Ascending aorta (tissue), 2 donors: ENCODE measurements at regions not wholly inside any gene's neighbourhood (a gene's known extent, or its start where the extent isn't known, plus 50 kb on each side); places are given as distances from the start of the nearest gene placed in this dataset.

Experiments
- DNase-seq, 2 donors: peaks; one replicate each; pipeline ENCODE4 v3.0.0-alpha.2; 2019; ENCODE audit warnings: low spot score in 2 of 2
- H3K27ac ChIP-seq, 2 donors: fragments of 200-600 bp; sonication (generic); one replicate each; pipeline ENCODE4 v1.5.1; 2016 to 2017; ENCODE audit warnings: mild to moderate bottlenecking in 1 of 2
- H3K27me3 ChIP-seq: fragments of 200-600 bp; sonication (generic); one replicate; pipeline ENCODE4 v1.5.1; 2017
- H3K36me3 ChIP-seq, 2 donors: fragments of 200-600 bp; sonication (generic); one replicate each; pipeline ENCODE4 v1.5.1; 2016
- H3K4me1 ChIP-seq, 2 donors: fragments of 200-600 bp; sonication (generic); one replicate each; pipeline ENCODE4 v1.5.1; 2016 to 2017; ENCODE audit warnings: mild to moderate bottlenecking in 1 of 2
- H3K4me3 ChIP-seq, 2 donors: fragments of 200-600 bp; sonication (generic); one replicate each; pipeline ENCODE4 v1.5.1; 2016 to 2017; ENCODE audit warnings: mild to moderate bottlenecking in 1 of 2
- H3K9me3 ChIP-seq, 2 donors: fragments of 200-600 bp; sonication (generic); one replicate each; pipeline ENCODE4 v1.5.1; 2016
- intact Hi-C: fragments of 100-400 bp; cut with DNase I; formaldehyde crosslinking; loops from one replicate; pipeline ENCODE4 v1.15.1; 2023
- TF ChIP-seq, protein P1 (sequence below), 3 experiments: fragments of 200-600 bp in 2 of 3; fragments of 450-650 bp in 1 of 3; sonication (generic) in 2 of 3; IDR thresholded peaks; one replicate each; pipeline ENCODE4 v1.5.1; 2016 to 2019; ENCODE audit warnings: antibody characterized with exemption in 3 of 3, mild to moderate bottlenecking in 1 of 3, moderate library complexity in 1 of 3

DNA sequence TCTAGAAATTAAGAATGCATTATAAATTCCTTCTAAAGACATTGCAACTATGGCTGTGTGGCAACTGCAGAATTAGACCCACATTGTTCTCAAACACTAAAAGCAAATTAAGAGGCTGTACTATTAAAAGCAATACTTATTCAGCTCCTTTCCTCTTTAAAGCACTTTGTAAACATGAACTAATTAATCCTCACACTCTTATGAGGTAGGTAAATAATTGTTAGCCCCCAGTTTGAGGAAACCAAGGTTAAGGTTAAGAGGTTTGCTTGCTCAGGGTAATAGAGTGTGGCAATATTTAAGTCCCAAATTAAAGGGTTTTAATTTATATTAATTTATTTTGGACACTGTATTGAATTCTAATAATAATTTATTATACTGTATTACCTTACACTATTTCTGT is 553.8 kb downstream of the LRRIQ3 start:
- H3K4me3 ChIP-seq = no peak overlapping the region
- H3K4me1 ChIP-seq = no peaks in the 10 kb centered on the region
- H3K36me3 ChIP-seq = no peaks in the 10 kb centered on the region
- no peaks in the 10 kb centered on the region for H3K9me3 ChIP-seq
- intact Hi-C loops = no loop called here
- no peak overlapping the region for H3K27ac ChIP-seq
- DNase-seq = no peak
- H3K27me3 ChIP-seq = no peaks in the 10 kb centered on the region
- TF ChIP-seq, protein P1, sequence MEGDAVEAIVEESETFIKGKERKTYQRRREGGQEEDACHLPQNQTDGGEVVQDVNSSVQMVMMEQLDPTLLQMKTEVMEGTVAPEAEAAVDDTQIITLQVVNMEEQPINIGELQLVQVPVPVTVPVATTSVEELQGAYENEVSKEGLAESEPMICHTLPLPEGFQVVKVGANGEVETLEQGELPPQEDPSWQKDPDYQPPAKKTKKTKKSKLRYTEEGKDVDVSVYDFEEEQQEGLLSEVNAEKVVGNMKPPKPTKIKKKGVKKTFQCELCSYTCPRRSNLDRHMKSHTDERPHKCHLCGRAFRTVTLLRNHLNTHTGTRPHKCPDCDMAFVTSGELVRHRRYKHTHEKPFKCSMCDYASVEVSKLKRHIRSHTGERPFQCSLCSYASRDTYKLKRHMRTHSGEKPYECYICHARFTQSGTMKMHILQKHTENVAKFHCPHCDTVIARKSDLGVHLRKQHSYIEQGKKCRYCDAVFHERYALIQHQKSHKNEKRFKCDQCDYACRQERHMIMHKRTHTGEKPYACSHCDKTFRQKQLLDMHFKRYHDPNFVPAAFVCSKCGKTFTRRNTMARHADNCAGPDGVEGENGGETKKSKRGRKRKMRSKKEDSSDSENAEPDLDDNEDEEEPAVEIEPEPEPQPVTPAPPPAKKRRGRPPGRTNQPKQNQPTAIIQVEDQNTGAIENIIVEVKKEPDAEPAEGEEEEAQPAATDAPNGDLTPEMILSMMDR (IDR thresholded peaks at IDR 0.05) = no peak

DNA sequence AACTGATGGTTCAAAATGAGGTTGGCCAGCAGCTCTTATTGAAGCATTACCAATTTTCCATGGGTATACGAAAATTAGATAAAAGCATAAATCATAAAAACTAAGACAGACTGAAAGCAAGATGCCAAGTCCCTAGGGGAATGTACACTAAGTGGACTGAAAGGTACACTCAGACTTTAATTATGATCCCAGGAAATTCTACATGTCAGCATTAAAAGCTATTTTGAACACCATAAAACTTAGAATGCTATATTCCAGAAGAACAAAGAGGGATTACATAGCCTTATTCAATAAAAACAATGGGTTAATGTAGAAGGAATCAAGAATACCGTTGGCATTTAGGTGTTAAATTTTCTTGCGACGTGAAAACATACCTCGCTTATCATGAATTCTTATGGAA is 558.5 kb downstream of the LRRIQ3 start:
- intact Hi-C loops = no loop called here
- no peaks in the 10 kb centered on the region for H3K36me3 ChIP-seq
- no peaks in the 10 kb centered on the region for H3K4me1 ChIP-seq
- H3K4me3 ChIP-seq = no peak overlapping the region
- TF ChIP-seq, protein P1 (IDR thresholded peaks at IDR 0.05) = no peak
- no peak overlapping the region for H3K27ac ChIP-seq
- no peaks in the 10 kb centered on the region for H3K27me3 ChIP-seq
- no peak for DNase-seq
- no peaks in the 10 kb centered on the region for H3K9me3 ChIP-seq

DNA sequence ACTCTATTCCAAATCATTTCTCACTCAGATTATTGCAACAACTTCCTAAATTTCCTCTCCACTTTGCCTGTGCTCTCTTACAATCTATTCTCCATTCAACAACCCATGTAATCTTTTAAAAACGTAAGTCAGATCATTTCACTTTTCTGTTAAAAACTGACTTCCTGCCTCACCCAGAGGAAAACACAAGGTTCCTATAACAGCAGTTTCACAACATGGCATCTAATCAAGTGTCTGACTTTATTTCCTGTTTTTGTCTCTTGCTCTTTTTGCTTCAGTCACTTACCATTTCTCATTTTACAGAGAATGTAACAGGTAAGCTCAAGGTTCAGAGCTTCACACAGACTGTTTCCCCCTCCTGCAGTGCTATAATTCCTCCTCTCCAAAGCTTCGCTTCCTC is 560.7 kb downstream of the LRRIQ3 start:
- H3K27ac ChIP-seq = no peak overlapping the region
- H3K4me1 ChIP-seq = no peaks in the 10 kb centered on the region
- intact Hi-C loops = no loop called here
- H3K4me3 ChIP-seq = no peak overlapping the region
- no peaks in the 10 kb centered on the region for H3K27me3 ChIP-seq
- TF ChIP-seq, protein P1 (IDR thresholded peaks at IDR 0.05) = no peak
- H3K9me3 ChIP-seq = no peaks in the 10 kb centered on the region
- no peak for DNase-seq
- no peaks in the 10 kb centered on the region for H3K36me3 ChIP-seq

DNA sequence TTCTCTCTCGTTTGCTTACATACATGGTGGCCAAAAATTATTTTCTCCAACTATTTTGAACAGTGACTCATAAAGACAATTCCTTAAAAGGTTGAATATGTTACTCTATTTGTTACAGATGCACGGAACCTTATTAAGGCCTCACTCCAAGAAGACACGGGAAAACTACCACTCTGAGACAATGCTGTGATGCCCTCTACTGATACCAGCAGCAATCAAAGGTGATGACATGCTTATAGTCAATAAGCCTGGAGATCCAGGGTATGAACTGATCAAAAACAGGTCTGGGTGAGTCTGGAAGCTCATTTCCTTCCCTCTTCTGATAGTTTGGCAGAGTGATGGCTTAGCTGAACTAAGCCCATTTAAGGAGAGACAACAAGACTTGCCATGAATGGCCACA is 563.0 kb downstream of the LRRIQ3 start:
- Histone ChIP-seq H3K27ac (no peak overlapping the region), H3K4me3 (no peak overlapping the region), H3K36me3 (no peaks in the 10 kb centered on the region), H3K9me3 (no peaks in the 10 kb centered on the region), H3K27me3 (no peaks in the 10 kb centered on the region), H3K4me1 (no peaks in the 10 kb centered on the region)
- TF ChIP-seq, protein P1 (IDR thresholded peaks at IDR 0.05) = no peak
- no peak for DNase-seq
- intact Hi-C loops = no loop called here

DNA sequence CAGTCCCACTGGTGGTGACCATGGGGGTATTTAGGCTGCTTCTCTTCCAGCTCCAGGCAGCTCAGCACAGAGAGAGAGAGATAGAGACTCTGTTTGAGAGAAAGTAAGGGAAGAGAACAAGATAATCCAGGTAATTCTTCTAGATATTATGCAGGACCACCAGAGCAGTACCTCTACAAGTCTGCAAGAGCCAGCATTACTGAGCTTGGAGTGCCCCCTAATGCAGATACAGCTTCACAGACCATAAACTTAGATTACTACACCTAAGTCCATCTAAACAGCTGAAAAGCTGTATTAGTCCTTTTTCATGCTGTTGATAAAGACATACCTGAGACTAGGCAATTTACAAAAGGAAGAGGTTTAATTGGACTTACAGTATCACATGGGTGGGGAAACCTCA is 570.3 kb downstream of the LRRIQ3 start:
- no peaks in the 10 kb centered on the region for H3K36me3 ChIP-seq
- DNase-seq = no peak
- no peak overlapping the region for H3K27ac ChIP-seq
- TF ChIP-seq, protein P1 (IDR thresholded peaks at IDR 0.05) = no peak
- H3K4me3 ChIP-seq = no peak overlapping the region
- intact Hi-C loops = no loop called here
- H3K9me3 ChIP-seq = no peaks in the 10 kb centered on the region
- H3K27me3 ChIP-seq = no peaks in the 10 kb centered on the region
- no peaks in the 10 kb centered on the region for H3K4me1 ChIP-seq

DNA sequence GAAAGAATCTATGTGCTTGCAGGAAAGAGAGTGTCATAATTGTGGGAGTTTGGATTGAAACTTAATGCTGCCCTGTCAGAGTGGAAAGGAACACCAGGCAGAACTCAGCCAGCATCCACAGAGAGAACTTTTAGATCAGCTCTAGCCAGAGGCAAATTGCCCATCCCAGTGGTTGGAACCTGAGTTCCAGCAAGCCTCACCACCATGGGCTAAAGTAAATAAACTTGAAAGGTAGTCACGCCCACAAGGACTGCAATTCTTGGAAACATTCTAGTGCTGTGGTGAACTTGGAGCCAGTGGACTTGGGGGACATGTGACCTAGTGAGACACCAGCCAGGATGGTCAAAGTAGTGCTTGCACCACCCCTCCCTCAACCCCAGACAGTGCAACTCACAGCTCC is 571.6 kb downstream of the LRRIQ3 start:
- Histone ChIP-seq H3K36me3 (no peaks in the 10 kb centered on the region), H3K27me3 (no peaks in the 10 kb centered on the region), H3K4me3 (no peak overlapping the region), H3K27ac (no peak overlapping the region), H3K9me3 (no peaks in the 10 kb centered on the region), H3K4me1 (no peaks in the 10 kb centered on the region)
- TF ChIP-seq, protein P1 (IDR thresholded peaks at IDR 0.05) = no peak
- DNase-seq = no peak
- intact Hi-C loops = no loop called here
